OCI-LY1 (cell line): ENCODE measurements at regions not wholly inside any gene's neighbourhood (a gene's known extent, or its start where the extent isn't known, plus 50 kb on each side); places are given as distances from the start of the nearest gene placed in this dataset.

Source experiments
- EZH2 ChIP-seq: fragments of 200-600 bp; sonication (generic), shearing (Covaris generic); IDR thresholded peaks from 2 replicates; pipeline ENCODE4 v1.8.0; 2017; ENCODE audit warnings: borderline replicate concordance, mixed run types, mild to moderate bottlenecking, antibody characterized with exemption, low read length, moderate library complexity, mixed read lengths
- TF ChIP-seq, protein P1 (sequence below): fragments of 200-600 bp; sonication (generic), shearing (Covaris generic); IDR thresholded peaks from 2 replicates; pipeline ENCODE4 v1.5.1; 2017; ENCODE audit warnings: mild to moderate bottlenecking, antibody characterized with exemption, low read length, moderate library complexity, mixed read lengths

DNA sequence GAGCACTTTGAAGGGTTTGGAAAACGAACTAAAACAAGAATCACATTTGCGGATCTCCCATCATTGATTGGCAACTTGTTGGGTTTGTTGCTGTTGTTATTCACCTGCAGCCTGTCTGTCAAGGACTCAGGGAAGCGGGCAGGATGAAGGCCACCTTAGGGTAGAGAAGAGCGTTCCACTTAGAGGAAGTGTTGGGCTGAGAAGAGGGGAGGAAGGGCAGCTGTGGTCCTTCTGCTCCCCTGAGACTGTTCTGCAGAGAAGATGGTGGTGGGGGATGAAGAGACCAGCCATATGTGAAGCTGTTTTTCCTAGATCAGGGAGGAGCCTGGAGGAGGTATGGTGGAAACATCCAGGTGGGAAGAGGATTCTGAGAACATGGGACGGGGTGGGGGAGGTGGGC, 70.6 kb upstream of the CPEB4 start:
- TF ChIP-seq, protein P1, sequence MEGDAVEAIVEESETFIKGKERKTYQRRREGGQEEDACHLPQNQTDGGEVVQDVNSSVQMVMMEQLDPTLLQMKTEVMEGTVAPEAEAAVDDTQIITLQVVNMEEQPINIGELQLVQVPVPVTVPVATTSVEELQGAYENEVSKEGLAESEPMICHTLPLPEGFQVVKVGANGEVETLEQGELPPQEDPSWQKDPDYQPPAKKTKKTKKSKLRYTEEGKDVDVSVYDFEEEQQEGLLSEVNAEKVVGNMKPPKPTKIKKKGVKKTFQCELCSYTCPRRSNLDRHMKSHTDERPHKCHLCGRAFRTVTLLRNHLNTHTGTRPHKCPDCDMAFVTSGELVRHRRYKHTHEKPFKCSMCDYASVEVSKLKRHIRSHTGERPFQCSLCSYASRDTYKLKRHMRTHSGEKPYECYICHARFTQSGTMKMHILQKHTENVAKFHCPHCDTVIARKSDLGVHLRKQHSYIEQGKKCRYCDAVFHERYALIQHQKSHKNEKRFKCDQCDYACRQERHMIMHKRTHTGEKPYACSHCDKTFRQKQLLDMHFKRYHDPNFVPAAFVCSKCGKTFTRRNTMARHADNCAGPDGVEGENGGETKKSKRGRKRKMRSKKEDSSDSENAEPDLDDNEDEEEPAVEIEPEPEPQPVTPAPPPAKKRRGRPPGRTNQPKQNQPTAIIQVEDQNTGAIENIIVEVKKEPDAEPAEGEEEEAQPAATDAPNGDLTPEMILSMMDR: no peak
- no peak for TF ChIP-seq EZH2
